ENCODE measurements at regions not wholly inside any gene's neighbourhood (a gene's known extent, or its start where the extent isn't known, plus 50 kb on each side); places are given as distances from the start of the nearest gene placed in this dataset.

DNA sequence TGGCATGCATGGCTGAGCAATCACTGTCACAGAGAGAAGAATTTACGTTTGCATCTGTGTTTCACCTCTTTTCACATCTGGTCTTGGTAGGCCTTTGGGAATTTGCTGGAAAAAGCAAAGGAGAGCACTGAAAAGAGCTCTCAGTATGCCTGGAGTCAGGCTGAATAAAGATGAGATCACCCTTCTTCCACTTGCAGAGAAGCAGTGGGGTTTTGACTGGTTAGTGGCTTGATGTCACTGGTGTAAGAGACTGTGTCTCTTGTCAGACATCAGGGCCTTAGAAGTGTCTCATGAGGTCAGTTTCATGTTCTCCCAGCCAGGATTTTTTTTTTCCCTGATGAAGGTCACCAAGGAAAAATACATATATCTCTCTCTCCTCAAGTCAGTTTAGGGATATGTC lies 353.8 kb downstream of the INSIG2 start:
- no peak for TF ChIP-seq TAF1 (conservative IDR thresholded peaks at IDR 0.05)
- TF ChIP-seq, protein P1, sequence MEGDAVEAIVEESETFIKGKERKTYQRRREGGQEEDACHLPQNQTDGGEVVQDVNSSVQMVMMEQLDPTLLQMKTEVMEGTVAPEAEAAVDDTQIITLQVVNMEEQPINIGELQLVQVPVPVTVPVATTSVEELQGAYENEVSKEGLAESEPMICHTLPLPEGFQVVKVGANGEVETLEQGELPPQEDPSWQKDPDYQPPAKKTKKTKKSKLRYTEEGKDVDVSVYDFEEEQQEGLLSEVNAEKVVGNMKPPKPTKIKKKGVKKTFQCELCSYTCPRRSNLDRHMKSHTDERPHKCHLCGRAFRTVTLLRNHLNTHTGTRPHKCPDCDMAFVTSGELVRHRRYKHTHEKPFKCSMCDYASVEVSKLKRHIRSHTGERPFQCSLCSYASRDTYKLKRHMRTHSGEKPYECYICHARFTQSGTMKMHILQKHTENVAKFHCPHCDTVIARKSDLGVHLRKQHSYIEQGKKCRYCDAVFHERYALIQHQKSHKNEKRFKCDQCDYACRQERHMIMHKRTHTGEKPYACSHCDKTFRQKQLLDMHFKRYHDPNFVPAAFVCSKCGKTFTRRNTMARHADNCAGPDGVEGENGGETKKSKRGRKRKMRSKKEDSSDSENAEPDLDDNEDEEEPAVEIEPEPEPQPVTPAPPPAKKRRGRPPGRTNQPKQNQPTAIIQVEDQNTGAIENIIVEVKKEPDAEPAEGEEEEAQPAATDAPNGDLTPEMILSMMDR (IDR thresholded peaks at IDR 0.05; ENCODE audit: low read depth, low read length, missing input control): no peak
- no peak for TF ChIP-seq GABPA (IDR thresholded peaks at IDR 0.05 in 1 of 2, conservative IDR thresholded peaks at IDR 0.05 in 1 of 2)
- TF ChIP-seq, protein P2, sequence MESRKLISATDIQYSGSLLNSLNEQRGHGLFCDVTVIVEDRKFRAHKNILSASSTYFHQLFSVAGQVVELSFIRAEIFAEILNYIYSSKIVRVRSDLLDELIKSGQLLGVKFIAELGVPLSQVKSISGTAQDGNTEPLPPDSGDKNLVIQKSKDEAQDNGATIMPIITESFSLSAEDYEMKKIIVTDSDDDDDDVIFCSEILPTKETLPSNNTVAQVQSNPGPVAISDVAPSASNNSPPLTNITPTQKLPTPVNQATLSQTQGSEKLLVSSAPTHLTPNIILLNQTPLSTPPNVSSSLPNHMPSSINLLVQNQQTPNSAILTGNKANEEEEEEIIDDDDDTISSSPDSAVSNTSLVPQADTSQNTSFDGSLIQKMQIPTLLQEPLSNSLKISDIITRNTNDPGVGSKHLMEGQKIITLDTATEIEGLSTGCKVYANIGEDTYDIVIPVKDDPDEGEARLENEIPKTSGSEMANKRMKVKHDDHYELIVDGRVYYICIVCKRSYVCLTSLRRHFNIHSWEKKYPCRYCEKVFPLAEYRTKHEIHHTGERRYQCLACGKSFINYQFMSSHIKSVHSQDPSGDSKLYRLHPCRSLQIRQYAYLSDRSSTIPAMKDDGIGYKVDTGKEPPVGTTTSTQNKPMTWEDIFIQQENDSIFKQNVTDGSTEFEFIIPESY (IDR thresholded peaks at IDR 0.05): no peak

Measured in liver (tissue), 3 donors.